ENCODE measurements at regions not wholly inside any gene's neighbourhood (a gene's known extent, or its start where the extent isn't known, plus 50 kb on each side); places are given as distances from the start of the nearest gene placed in this dataset.

- DNase-seq (ENCODE audit: low read depth, low spot score) = no peak
These were observed 261.6 kb upstream of the NR2F2 start for GRCh38 chr15:96068897-96069296.

DNA sequence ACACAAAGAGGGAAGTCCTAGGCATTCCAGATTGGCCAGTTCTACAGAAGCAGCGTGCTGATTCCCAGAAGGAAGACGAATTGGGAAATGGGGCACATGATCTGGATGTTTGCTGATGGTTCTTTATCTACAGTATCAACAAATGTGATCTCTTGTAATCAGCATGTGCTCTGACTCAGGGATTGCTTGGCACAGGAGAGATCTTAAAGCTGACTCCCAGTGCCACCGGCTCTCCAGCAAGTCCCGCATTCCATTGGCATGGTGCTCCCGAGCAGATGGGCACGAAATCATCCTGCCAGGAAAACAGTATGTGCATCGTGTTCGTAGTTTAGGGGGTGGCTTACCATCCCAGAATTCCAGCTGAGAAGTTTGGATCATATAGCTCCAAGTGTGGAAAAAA lies 259.9 kb upstream of the NR2F2 start:
- DNase-seq (ENCODE audit: low read depth, low spot score) = no peak

GRCh38 chr15:96072821-96073220 lies 257.7 kb upstream of the NR2F2 start:
- no peak for DNase-seq (ENCODE audit: low read depth, low spot score)

DNA sequence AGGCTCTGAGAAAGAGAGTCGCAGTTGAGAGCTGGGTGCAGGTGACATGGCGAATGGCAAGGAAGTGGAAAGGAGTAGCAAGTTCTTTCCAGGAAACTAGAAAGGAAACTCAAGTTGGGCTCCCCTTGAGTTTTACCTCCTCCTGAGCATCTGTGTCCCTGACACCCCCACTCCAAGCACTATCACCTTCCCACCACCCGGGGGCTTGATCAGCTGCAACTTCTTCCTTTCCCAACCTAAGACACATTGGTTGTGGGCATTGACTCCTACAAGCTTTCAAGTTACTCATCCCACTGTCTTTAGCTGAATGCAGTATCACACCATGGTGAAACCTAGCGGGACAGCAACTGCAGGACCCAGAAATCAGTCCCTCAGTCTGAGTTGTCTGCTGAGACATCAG lies 256.6 kb upstream of the NR2F2 start:
- no peak for DNase-seq (ENCODE audit: low read depth, low spot score)

- DNase-seq (ENCODE audit: low read depth, low spot score) = no peak
These were observed 254.6 kb upstream of the NR2F2 start for GRCh38 chr15:96075895-96076294.

- no peak for DNase-seq (ENCODE audit: low read depth, low spot score)
These were observed 254.2 kb upstream of the NR2F2 start for GRCh38 chr15:96076350-96076749.

GRCh38 chr15:96079041-96079440 lies 251.5 kb upstream of the NR2F2 start:
- DNase-seq (ENCODE audit: low read depth, low spot score) = no peak

DNA sequence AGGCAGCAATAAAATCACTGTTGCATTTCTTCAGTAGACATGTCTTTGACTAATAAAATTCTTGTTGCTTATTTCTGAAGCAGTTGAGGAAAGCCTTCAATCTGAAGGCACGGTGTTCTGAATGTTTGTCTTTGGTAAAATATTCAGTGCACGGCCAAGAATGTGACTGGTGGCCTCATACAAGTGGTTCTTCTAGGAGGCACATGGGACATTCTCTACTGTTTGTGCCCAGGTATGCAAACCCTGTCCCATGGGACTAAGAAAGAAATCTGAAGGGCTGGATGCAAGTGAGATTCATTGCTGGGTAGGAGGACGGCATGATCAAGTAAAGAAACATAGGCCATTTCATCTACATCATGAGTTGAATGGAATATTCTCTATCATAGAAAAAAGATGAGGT lies 250.6 kb upstream of the NR2F2 start:
- DNase-seq (ENCODE audit: low read depth, low spot score) = no peak

- DNase-seq (ENCODE audit: low read depth, low spot score) = no peak
These were observed 244.3 kb upstream of the NR2F2 start for GRCh38 chr15:96086164-96086563.

- DNase-seq (ENCODE audit: low read depth, low spot score) = no peak
These were observed 243.2 kb upstream of the NR2F2 start for GRCh38 chr15:96087180-96087884.

GRCh38 chr15:96088650-96089049 lies 241.8 kb upstream of the NR2F2 start:
- no peak for DNase-seq (ENCODE audit: low read depth, low spot score)

DNA sequence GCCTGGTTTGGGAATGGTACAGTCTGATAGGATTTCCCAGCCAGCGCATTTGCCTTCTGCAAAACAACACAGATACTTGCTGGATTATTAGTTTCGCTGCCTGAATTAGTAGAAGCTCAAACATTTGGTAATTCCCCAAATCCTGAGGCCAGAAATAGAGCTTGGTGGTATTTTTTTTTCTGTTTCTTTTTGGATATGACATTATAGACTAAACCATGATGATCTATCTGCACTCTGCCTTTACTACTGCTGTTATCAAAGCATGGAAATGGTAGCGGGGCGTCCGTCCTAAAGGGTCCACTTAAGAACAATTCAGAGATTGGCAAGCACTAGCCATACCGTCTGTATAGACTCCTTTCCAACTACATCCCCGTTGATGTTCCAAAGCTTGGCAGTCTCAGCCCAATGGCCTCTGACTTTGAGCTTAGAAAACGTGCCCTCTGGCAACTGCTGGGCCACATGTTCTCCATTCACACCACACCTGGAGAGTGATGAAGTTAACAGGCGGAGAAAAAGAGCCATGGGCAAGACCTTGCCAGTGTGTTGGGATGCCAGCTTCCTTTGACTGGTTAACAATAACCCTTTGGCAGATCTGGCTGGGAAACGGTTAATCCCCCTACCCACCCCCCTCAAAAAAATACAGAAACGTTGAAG lies 241.0 kb upstream of the NR2F2 start:
- no peak for DNase-seq (ENCODE audit: low read depth, low spot score)

- no peak for DNase-seq (ENCODE audit: low read depth, low spot score)
These were observed 238.3 kb upstream of the NR2F2 start for GRCh38 chr15:96092186-96092585.

DNA sequence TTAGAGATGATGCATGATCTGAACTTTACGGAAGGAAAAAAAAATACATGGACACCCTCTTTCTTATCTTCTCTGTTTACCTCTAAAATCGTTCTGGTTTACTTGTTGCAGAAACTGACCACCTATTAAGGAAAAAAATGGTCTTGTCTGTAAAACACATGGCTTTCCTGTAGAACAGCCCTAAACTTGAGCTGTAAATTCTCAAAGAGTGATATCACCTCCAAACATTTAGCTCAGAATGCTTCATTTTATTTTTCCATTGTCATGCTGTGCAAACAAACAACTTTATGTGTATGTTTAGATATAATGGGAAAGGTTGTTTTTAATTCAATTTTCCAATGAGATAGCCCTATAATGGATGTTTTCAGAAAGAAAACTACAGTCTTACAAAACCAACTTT lies 237.4 kb upstream of the NR2F2 start:
- no peak for DNase-seq (ENCODE audit: low read depth, low spot score)

- no peak for DNase-seq (ENCODE audit: low read depth, low spot score)
These were observed 232.8 kb upstream of the NR2F2 start for GRCh38 chr15:96097661-96098060.

DNA sequence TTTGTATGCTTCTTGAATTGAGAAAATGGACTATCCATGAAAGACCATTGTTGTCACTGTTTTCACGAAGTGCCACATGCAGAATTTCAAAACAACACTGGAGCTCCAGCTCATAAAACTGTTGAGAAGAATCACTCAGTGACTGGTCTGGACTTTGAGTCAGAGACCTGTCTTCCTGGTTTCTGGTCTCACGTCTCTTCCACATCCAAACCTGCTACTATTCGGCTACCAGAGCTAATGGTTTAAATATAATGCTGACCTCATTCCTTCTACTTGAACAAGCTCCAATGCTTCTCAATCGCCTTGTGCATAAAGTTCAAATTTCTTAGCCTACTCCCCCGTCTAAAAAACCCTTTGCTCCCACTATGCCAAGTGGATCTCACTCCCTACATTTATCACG lies 227.9 kb upstream of the NR2F2 start:
- no peak for DNase-seq (ENCODE audit: low read depth, low spot score)

DNA sequence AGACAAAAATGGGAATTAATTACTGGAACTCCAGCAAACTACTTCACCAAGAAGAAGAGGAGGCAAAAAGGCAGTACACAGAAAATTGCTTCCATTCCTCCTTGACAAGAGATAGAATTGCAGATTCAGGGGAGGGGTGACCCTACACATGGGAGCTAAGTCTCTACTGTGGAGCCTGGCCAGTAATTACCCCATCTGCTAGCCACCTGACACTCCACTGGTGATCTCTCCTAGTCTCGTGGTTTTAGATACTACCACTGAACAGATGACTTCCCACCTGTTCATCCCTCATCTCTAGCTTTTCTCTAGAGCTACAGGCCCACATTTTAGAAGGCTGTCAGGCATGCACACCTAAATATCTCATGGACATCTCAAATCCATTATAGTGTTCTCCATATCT lies 224.3 kb upstream of the NR2F2 start:
- DNase-seq (ENCODE audit: low read depth, low spot score) = no peak

GRCh38 chr15:96106628-96107027 lies 223.9 kb upstream of the NR2F2 start:
- DNase-seq (ENCODE audit: low read depth, low spot score) = no peak

GRCh38 chr15:96107916-96108315 lies 222.6 kb upstream of the NR2F2 start:
- DNase-seq (ENCODE audit: low read depth, low spot score) = no peak

DNA sequence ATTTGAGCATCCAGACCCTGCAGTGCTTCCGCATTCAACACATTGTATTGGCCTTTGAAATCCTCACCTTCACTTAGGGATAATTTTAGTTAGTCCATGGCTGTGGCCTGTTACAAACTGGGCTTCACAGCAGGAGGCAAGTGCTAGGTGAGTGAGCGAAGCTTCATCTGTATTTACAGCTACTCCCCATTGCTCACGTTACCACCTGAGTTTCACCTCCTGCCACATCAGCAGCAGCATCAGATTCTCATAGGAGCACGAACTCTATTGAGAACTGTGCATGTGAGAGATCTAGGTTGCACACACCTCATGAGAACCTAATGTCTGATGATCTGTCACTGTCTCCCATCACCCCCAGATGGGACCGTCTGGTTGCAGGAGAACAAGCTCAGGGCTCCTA lies 222.1 kb upstream of the NR2F2 start:
- DNase-seq (ENCODE audit: low read depth, low spot score) = no peak

GRCh38 chr15:96109820-96110219 lies 220.7 kb upstream of the NR2F2 start:
- DNase-seq (ENCODE audit: low read depth, low spot score) = no peak

DNA sequence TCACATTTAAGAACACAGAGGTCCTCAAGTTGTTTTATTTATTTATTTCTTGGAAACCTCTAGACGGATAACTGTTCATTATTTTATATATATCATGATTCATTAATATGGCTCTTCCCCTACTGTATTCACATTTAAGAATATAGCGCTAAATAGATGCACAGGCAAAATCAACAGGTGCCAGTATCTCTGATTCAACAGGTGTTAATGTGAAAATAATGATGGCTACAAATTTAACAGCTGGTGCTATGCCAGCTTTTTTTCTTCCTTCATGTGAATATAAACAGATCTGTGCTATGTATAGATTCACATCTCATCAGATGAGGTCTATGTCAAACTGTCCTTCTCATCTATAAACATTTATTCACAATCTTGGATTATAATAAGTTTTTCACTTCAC lies 218.5 kb upstream of the NR2F2 start:
- no peak for DNase-seq (ENCODE audit: low read depth, low spot score)

DNA sequence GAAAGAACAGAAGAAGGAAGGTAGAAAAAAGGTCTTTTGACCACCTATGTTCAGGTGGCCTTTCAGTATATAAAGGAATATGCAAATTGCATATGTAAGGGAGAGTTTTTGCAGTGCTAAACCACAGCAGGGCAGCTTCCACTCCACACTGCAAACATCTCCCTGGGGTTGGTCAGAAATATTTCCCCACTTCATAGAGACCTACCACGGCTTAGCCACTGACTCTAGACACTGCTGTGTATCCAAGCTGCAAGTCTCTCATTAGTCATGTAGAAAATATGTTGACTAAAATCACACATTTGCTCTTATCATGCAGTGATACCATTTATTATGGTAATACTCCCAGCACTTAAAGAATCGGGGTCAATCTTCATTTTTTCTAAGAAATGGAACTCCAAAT lies 214.9 kb upstream of the NR2F2 start:
- DNase-seq (ENCODE audit: low read depth, low spot score) = no peak

DNA sequence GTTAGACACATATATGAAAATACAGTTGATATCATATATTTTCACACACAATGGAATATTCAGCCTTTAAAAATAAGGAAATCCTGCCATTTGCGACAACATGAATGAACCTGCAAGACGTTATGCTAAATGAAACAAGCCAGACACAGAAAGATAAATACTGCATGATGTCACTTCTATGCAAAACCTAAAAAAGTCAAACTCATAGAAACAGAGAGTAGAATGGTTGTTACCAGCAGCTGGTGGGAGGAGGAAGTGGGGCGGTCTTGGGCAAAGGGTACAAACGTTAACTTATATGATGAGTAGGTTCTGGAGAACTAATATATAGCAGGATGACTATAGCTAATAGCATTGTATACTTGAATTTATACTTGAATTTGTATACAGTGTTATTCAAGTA lies 213.2 kb upstream of the NR2F2 start:
- DNase-seq (ENCODE audit: low read depth, low spot score) = no peak
